ENCODE measurements at regions not wholly inside any gene's neighbourhood (a gene's known extent, or its start where the extent isn't known, plus 50 kb on each side); places are given as distances from the start of the nearest gene placed in this dataset.
"Not testable (repeated sequence)": the region's sequence is repeated elsewhere in the genome, so short reads cannot be mapped to it uniquely, and the experiment has no call there.

DNA sequence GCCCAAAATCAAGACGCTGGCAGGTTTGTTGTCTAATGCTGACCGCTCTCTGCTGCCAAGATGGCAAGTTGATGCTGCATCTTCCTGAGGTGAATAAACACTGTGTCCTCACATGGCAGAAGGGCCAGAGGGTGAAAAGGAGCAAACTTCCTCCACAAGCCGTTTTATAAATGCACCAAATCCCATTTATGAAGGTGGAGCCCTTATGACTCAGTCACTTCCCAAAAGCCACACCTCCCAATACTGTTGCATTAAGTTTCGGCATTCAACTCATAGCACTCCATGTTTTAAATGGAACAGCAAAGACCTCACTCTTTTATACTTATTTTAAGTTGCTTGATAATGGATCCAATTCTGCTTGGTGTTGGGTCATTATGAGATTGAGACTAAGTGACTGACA, 316.6 kb downstream of the RFPL4B start:
- DNase-seq: no peak

- peak; percentile 90 for DNase-seq
Measured at GRCh38 chr6:112665114-112665513, 318.0 kb downstream of the RFPL4B start.

DNA sequence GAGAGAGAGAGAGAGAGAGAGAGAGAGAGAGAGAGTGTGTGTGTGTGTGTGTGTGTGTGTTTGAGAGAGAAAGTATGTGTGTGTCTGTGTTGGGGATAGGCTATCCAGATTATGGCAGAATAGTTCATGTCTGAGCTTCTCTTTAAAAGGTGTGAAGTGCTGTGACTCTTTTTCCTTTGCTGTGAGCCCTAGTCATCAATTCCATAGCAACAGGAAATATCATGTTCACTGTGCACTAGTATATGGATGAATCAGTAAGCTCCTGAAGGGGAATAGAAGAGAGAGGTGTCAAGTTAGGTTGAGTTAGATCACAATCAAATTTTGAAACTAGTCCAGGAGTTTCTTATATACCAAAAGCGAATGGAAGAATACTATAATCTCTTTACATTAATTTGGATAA, 318.7 kb downstream of the RFPL4B start:
- peak; percentile 77 for DNase-seq

GRCh38 chr6:112667427-112667826, 320.3 kb downstream of the RFPL4B start:
- no peak for DNase-seq

GRCh38 chr6:112680091-112680490, 333.0 kb downstream of the RFPL4B start:
- DNase-seq: peak; percentile 48

GRCh38 chr6:112682071-112682470, 334.9 kb downstream of the RFPL4B start:
- no peak for DNase-seq

GRCh38 chr6:112683106-112683505, 336.0 kb downstream of the RFPL4B start:
- no peak for DNase-seq

GRCh38 chr6:112683926-112684325, 336.8 kb downstream of the RFPL4B start:
- DNase-seq: peak; percentile 96

DNA sequence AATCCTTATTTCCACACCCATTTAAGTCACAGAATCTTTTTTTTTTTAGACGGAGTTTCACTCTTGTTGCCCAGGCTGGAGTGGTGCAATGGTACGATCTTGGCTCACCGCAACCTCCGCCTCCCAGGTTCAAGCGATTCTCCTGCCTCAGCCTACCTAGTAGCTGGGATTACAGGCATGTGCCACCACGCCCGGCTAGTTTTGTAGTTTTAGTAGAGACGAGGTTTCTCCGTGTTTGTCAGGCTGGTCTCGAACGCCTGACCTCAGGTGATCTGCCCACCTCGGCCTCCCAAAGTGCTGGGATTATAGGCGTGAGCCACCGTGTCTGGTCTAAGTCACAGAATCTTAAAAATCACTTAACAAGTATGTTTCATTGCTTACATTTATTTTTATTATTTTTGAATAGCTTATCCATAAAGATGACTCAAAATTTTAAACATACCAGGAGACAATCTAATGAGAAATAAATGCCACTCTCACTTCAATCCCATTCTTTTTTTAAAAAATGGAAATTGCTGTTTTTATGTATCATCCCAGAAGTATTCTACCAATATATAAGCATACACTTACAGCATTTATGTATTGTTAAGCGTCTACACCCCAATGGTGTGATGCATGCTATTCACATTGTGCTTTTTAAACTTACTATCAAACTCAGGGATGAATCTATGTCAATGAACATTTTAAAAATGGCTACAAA, 338.5 kb downstream of the RFPL4B start:
- not testable (repeated sequence) for DNase-seq

GRCh38 chr6:112688487-112689165, 341.5 kb downstream of the RFPL4B start:
- not testable (repeated sequence) for DNase-seq

DNA sequence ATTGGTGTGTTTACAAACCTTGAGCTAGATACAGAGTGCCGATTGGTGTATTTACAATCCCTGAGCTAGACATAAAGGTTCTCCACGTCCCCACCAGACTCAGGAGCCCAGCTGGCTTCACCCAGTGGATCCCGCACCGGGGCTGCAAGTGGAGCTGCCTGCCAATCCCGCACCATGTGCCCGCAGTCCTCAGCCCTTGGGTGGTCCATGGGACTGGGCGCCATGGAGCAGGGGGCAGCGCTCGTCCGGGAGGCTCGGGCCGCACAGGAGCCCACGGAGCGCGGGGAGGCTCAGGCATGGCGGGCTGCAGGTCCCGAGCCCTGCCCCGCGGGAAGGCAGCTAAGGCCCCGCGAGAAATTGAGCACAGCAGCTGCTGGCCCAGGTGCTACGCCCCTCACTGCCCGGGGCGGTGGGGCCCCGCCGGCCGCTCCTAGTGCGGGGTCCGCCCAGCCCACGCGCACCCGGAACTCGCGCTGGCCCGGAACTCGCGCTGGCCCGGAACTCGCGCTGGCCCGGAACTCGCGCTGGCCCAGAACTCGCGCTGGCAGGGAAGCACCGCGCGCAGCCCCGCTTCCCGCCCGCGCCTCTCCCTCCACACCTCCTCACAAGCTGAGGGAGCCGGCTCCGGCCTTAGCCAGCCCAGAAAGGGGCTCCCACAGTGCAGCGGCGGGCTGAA, 342.2 kb downstream of the RFPL4B start:
- DNase-seq: not testable (repeated sequence)

DNA sequence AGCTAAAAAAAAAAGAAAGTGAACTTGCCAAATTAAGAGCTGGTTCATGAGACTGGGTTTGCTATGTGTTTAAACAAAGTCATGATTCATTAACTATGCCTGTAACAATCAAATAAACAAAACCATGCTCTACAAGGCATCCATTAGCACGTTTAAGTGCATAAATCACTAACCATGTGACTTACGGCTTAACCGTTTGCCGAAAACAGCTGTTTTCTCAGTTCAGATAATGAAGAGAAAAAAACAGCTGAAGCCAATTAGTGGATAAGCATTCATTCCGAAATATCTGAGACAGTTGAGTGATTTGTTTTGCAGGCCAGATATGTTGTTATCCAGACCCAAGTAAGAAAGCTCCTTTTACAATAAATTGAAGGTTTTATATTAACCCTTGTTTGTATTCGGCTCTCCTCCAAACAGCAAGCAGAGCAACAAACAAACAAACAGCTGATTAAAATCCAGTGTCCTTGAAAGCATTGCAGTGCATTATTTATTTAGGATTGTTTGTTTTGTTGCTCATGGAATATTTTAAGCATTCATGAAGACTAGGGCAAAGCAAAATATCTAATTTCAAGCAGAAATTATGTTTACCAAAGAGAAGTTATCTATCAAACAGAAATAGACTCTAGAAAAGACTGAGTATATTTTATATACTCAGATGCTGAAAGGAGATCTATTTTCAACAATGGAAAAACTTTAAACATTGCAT, 343.5 kb downstream of the RFPL4B start:
- peak; percentile 86 for DNase-seq

- peak; percentile 94 for DNase-seq
Measured at GRCh38 chr6:112691289-112691688, 344.2 kb downstream of the RFPL4B start.

GRCh38 chr6:112695001-112695400, 347.9 kb downstream of the RFPL4B start:
- DNase-seq: no peak

GRCh38 chr6:112697265-112697664, 350.1 kb downstream of the RFPL4B start:
- DNase-seq: no peak

- peak; percentile 91 for DNase-seq
Measured at GRCh38 chr6:112701201-112701600, 354.1 kb downstream of the RFPL4B start.

DNA sequence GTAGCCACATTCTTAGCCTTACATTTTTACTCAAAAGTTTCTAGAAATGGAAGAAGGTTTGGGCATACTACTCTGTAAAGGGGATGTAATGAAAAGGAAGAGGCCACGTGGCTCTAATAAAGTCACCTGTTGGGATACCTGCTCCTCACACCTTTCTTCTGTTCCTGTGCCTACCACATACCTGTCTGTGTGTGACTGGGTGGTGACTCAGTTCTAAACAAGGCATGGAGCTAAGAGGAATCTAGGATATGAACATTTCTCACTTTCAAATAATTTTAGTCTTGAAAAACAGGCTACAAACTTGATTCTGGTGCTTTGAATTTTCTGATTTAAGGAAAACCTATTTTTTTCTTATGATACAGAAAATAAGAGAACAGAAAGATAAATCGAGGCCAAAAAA, 363.6 kb downstream of the RFPL4B start:
- no peak for DNase-seq

GRCh38 chr6:112713402-112713801, 366.3 kb downstream of the RFPL4B start:
- no peak for DNase-seq

DNA sequence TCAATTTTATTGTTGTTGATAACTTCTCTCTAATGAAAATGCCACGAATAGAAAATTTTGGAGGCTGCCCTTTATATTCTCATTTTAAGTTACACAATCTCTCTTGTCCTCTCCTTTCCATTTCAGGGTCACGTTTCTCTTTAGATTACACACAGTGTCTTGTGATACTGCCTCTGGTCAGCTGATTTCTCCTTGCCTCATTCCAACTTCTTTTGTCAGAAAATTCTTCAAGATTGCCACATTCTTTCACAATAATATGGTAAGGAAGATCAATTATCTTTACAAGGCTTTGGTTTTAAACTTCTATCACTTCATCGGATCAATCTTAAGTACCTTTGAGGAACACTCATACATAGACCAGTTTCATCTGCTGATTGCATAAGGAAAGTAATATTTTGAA, 370.3 kb downstream of the RFPL4B start:
- no peak for DNase-seq

DNA sequence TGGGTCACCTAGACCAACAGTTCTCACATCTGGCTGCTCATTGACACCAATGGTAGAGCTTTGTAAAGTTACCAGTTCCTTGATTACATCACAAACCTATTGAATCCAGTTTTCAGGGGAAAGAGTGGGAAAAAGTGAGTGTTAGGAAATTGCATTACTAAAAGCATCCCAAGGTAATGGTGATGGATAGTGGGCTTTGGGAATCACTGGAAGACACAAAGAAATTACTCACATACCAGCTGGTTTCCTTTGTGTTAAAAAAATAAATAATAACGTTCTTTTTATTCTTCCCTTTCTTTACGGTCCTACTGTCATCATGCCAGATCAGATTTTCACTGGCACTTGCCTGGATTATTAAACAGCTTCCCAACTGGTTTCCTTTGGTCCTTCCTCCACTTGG, 370.7 kb downstream of the RFPL4B start:
- no peak for DNase-seq

- DNase-seq: no peak
Measured at GRCh38 chr6:112725541-112726085, 378.5 kb downstream of the RFPL4B start.

DNA sequence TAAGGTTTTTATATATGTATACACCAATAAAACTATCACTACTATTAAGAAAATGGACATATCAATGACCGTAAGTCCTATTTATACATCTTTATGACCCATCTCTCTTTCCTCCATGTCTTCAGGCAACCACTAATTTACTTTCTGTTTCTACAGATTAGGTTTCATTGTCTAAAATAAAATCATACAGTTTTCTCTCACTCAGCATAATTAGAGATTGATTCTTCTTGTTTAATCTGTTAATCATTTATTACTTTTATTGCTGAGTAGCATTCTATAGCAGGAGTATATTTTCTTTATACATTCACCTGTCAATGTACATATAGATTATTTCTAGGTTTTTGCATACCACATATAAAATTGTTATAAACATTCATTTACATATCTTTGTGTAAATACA, 388.0 kb downstream of the RFPL4B start:
- DNase-seq: no peak

GRCh38 chr6:112739766-112740165, 392.6 kb downstream of the RFPL4B start:
- DNase-seq: no peak

All from fibroblast of skin of abdomen (primary cell).